ENCODE measurements at regions not wholly inside any gene's neighbourhood (a gene's known extent, or its start where the extent isn't known, plus 50 kb on each side); places are given as distances from the start of the nearest gene placed in this dataset.

GRCh38 chr3:17913359-17913758 is 170.9 kb upstream of the TBC1D5 start:
- Histone ChIP-seq H3T11ph (ENCODE audit: low read length) (no peak overlapping the region), H4K91ac (ENCODE audit: insufficient read length, low read depth, low read length) (no peak overlapping the region), H2BK5ac (ENCODE audit: insufficient read length, low read length) (no peak overlapping the region), H2AFZ (ENCODE audit: low read length) (no peak overlapping the region), H2BK120ac (ENCODE audit: low read depth, low read length, poor library complexity, severe bottlenecking) (no peak overlapping the region), H2BK15ac (ENCODE audit: low read depth, low read length) (no peak overlapping the region), H3K18ac (ENCODE audit: insufficient read length, low read depth, low read length) (no peak overlapping the region), H2AK5ac (ENCODE audit: insufficient read length, low read length) (no peak overlapping the region), H4K20me1 (ENCODE audit: control insufficient read depth, insufficient read depth, insufficient read length) (no peaks in the 10 kb centered on the region), H3K23ac (ENCODE audit: insufficient read length, low read depth, low read length) (no peak overlapping the region), H3K4ac (ENCODE audit: low read depth, low read length) (no peak overlapping the region), H3K27me3 (ENCODE audit: insufficient read depth, low read length) (no peaks in the 10 kb centered on the region; the same call in 1 of the 2 replicates), H3K9ac (ENCODE audit: extremely low read depth, insufficient read length, low read length) (no peak overlapping the region), H3K23me2 (ENCODE audit: insufficient read length, low read depth, low read length, poor library complexity, severe bottlenecking) (no peaks in the 10 kb centered on the region), H3K4me1 (ENCODE audit: insufficient read depth, low read length) (peaks cover 7% of the 10 kb centered on the region; the same call in 1 of the 2 replicates), H4K5ac (ENCODE audit: insufficient read length, low read depth, low read length) (no peak overlapping the region), H3K14ac (ENCODE audit: insufficient read depth, low read length) (no peak overlapping the region), H3K79me2 (ENCODE audit: insufficient read depth, low read length) (no peaks in the 10 kb centered on the region), H3K4me2 (ENCODE audit: insufficient read depth, insufficient read length, low read length) (no peak overlapping the region), H3K9me3 (ENCODE audit: control insufficient read depth, low read depth, low read length) (no peaks in the 10 kb centered on the region), H3K56ac (ENCODE audit: insufficient read length, low read depth, low read length) (no peak overlapping the region), H2BK12ac (ENCODE audit: insufficient read length, low read depth, low read length) (no peak overlapping the region), H3K27ac (ENCODE audit: insufficient read length, low read depth, low read length) (no peak overlapping the region), H4K8ac (replicated peaks; ENCODE audit: insufficient read length, low read depth, low read length) (no peak overlapping the region), H2BK20ac (ENCODE audit: low read depth, low read length, poor library complexity, severe bottlenecking) (no peak overlapping the region), H3K79me1 (ENCODE audit: insufficient read depth, low read depth, low read length, poor library complexity, severe bottlenecking) (peaks cover 3% of the 10 kb centered on the region)
- peaks cover 27 to 33% of the 10 kb centered on the region in 2 experiments for H3K4me1 Mint-ChIP-seq
- no CpG with 5 or more reads among the region's 2 CpGs for WGBS (ENCODE audit: extremely low coverage, insufficient read length, low lambda C conversion rate)
- no peak overlapping the region for H3K27ac Mint-ChIP-seq
- no peak for DNase-seq
- no peaks in the 10 kb centered on the region for H3K9me3 Mint-ChIP-seq
- no peak overlapping the region for H3K4me3 Mint-ChIP-seq
- TF ChIP-seq, protein P1, sequence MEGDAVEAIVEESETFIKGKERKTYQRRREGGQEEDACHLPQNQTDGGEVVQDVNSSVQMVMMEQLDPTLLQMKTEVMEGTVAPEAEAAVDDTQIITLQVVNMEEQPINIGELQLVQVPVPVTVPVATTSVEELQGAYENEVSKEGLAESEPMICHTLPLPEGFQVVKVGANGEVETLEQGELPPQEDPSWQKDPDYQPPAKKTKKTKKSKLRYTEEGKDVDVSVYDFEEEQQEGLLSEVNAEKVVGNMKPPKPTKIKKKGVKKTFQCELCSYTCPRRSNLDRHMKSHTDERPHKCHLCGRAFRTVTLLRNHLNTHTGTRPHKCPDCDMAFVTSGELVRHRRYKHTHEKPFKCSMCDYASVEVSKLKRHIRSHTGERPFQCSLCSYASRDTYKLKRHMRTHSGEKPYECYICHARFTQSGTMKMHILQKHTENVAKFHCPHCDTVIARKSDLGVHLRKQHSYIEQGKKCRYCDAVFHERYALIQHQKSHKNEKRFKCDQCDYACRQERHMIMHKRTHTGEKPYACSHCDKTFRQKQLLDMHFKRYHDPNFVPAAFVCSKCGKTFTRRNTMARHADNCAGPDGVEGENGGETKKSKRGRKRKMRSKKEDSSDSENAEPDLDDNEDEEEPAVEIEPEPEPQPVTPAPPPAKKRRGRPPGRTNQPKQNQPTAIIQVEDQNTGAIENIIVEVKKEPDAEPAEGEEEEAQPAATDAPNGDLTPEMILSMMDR (conservative IDR thresholded peaks at IDR 0.05), result no peak
- no peaks in the 10 kb centered on the region for H3K36me3 Mint-ChIP-seq (ENCODE audit: insufficient read depth in 1 of 3, low read depth in 3 of 3)
- H3K27me3 Mint-ChIP-seq (ENCODE audit: low read depth), result no peaks in the 10 kb centered on the region
